IPS DF 19.7 (cell line): ENCODE measurements at regions not wholly inside any gene's neighbourhood (a gene's known extent, or its start where the extent isn't known, plus 50 kb on each side); places are given as distances from the start of the nearest gene placed in this dataset.
"Not testable (repeated sequence)": the region's sequence is repeated elsewhere in the genome, so short reads cannot be mapped to it uniquely, and the experiment has no call there.

Experiments
- DNase-seq: peaks from one replicate; pipeline ENCODE4 v3.0.0-alpha.2; 2013; ENCODE audit warnings: low read depth, low spot score

DNA sequence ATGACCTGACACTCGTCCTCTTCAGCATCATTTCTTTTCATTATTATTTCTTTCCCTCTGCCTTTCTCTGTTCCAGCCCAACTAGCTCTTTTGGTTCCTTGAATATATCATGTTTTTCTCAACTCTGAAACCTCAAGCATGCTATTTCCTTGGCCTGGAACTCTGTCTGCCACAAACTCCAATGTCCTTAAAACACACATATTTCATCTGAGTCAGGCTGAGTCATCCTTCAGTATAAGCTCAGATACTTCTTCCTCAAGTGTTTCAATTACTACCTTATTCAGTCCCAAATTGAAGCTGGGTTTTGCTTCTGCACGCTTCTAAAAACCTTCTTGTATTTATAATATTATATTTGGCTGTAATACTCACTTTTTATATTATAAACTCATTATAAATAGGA lies 424.2 kb downstream of the PDGFC start:
- no peak for DNase-seq

- no peak for DNase-seq
Measured at GRCh38 chr4:156545003-156545785, 426.4 kb downstream of the PDGFC start.

DNA sequence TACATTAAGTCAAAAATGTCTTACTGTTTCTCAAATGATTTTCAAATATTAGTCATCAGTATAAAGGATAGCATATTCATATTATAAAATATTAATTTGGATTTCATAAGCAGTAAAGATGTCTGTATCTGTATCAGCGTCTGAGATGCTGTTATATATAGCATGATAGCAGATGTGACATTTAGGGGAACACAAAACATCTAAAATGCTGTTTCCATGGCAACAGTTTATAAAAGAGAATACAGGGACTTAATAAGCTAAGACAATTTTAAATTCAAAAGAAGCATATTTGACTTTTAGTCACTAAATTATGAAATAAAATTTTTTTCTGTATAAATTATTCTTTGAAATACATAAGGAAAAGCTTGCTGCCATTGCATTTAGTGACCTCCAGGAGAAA lies 432.2 kb downstream of the PDGFC start:
- no peak for DNase-seq

GRCh38 chr4:156538651-156539257 lies 432.8 kb downstream of the PDGFC start:
- no peak for DNase-seq

- DNase-seq: no peak
Measured at GRCh38 chr4:156538210-156538609, 433.4 kb downstream of the PDGFC start.

DNA sequence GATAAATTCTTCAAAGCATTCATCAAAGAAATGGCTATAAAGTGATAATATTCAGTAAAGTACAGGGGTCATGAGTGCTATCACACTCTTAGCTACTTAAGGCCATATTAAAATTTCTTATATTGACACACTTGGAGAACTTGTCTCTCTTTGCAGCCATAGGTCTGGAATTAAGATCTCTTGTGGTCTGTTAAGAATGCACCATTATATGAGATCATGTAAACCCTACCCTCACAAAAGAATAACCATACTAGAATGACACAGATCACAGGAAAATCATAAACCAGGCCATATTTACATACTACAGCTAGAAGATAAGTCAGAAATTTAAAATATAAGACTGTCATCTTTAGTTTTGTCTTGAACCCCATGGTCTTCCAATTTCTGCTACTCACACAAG lies 434.3 kb downstream of the PDGFC start:
- no peak for DNase-seq

DNA sequence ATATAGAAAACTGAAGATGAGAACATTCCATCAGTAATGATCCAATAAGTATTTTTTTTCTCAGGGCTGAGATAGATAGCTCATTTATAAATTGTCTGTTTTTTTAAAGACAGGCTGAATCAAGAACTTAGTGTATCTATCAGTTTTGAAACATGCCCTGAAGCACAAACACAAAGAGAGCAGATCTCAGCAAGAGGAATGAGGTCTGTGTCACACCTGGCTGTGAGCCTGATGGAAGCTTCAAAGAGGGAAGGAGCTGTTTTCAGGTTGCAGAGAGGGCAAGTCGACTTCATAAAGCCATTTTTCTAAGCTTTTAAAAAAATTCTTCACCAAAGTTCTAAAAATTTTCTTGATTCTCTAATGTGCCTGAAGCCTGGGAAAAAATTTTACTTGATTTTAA lies 434.9 kb downstream of the PDGFC start:
- DNase-seq: no peak

GRCh38 chr4:156534205-156534604 lies 437.4 kb downstream of the PDGFC start:
- no peak for DNase-seq

- no peak for DNase-seq
Measured at GRCh38 chr4:156528216-156528615, 443.4 kb downstream of the PDGFC start.

DNA sequence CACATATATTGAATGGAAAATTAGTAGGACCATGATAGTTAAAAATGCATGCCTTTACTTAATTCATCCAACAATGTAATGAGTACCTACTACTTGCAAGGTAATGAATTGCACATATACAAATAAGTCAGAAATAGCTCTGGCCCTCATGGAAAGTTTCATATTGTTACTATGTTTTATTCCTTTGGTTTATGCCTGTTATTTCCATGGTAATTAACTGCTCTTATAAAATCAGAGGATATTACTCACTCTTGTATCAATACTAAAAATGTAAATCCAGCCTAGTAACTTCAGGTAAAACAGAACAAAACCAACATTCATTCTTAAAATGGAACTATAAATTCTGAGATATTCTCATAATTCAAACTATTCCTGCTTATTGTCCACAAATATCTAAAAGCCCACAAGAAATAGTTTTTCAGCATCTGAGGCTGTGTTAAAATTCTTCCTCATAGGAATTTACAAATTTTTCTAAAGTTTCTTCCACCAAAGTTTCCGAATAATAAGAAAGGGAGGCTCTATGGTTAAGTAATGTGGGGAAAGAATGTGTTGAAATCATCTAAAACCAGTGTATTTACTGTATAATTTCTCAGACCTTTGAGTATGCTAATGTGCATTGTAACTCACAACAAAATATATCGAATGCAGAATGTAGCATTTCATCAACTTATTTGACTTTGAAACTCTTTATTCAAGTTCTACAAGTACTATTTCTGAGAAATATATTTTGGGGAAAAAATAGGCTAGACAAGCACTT lies 444.2 kb downstream of the PDGFC start:
- DNase-seq: no peak

- no peak for DNase-seq
Measured at GRCh38 chr4:156523991-156524390, 447.6 kb downstream of the PDGFC start.

DNA sequence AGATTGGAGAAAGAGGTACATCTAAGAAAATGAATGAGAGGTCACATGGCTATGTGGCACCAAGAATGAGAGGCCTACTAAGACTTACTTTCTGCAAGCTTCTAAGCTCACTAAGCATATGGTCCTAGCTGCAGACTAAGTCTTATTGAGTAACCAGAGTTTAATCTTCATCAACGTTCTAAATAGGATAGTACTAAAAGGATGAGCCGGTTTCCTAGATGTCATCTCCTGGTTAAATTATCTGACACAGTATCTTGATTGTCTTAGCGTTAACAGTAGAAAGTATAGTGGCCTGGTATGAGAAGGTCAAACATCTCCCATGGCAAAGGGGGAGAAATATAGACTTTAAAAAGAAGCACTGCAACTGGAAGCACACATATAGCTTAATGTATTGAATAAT lies 448.1 kb downstream of the PDGFC start:
- no peak for DNase-seq

GRCh38 chr4:156521631-156522030 lies 450.0 kb downstream of the PDGFC start:
- no peak for DNase-seq

GRCh38 chr4:156517956-156518355 lies 453.6 kb downstream of the PDGFC start:
- DNase-seq: no peak

DNA sequence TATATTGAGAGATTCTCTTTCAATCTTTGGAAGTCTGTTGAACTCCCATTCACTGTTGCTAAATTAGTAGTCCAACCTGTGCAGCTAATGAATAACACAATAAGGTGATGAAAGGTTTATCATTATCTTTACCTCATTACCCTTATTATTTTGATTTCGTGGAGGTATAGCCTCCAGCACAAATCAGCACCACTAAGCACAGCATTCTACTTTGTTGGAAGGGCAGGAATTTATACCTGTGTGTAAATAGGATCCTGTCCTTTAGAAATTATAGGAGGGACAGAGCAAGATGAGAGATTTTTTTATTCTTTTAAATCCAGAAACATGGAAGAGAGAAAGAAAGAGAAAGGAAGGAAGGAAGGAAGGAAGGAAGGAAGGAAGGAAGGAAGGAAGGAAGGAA lies 454.1 kb downstream of the PDGFC start:
- DNase-seq: no peak

DNA sequence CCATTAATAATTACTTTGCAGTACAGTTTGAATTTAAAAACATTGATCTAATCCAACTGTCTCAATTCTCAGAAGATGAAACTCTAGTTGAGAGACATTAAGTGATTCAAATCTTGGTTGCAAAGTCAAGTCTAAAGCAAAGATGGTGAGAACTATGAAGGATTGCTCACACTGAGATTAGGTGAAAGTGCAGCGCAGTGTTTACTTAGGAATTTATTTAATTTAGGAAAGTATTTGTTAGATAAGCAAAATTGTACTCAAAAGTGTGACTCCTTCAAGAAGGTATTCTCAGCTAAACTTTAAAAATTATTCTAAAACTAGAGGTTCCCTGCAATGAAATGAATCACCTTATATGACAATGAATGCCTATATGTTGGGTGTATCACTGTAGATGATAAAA lies 454.9 kb downstream of the PDGFC start:
- no peak for DNase-seq

DNA sequence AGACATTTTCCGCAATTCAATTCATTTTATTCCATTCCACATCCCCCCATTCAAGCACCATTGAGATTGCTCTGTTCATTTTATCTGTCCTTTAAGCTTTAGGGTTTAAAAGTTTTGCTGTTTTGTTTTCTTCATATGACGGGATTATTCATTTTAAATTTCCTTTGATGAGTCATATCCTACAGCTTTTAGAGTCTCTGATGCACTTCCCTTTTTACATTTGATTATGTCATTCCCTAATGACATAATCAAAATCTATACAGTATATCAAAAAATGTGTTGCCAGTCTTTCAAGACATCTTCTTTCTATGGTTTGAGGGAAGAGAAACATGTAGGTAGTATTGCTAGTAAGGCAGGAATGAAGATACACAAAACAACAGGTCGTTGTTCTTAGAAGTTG lies 456.3 kb downstream of the PDGFC start:
- DNase-seq: no peak

DNA sequence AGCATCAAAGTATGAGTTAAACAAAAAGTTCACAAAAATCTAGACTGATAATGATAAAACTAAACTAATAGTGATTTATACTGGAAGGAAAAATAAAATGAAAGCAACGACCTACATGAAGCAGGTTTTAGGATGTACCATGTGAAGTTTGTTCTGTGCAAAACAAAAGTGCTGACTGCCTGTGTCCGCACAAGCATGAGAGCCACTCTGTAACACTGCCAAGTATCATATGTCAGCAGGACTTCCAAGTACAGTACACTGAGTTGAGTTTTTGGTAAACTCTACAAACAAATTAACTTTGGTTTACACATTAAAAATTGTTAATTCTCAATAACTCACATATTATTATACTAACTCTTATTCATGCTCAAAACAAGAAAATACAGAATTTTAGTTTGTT lies 459.0 kb downstream of the PDGFC start:
- no peak for DNase-seq

DNA sequence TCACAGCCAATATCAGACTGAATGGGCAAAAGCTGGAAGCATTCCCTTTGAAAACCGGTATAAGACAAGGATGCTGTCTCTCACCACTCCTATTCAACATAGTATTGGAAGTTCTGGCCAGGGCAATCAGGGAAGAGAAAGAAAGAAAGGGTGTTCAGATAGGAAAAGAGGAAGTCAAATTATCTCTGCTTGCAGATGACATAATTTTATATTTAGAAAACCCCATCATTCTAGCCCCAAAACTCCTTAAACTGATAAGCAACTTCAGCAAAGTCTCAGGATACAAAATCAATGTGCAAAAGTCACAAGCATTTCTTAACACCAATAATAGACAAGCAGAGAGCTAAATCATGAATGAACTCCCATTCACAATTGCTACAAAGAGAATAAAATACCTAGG lies 461.7 kb downstream of the PDGFC start:
- not testable (repeated sequence) for DNase-seq

- DNase-seq: peak; percentile 20
Measured at GRCh38 chr4:156505341-156505955, 466.2 kb downstream of the PDGFC start.

- no peak for DNase-seq
Measured at GRCh38 chr4:156503119-156503518, 468.5 kb downstream of the PDGFC start.

- DNase-seq: no peak
Measured at GRCh38 chr4:156501962-156502361, 469.6 kb downstream of the PDGFC start.
